ENCODE measurements at regions not wholly inside any gene's neighbourhood (a gene's known extent, or its start where the extent isn't known, plus 50 kb on each side); places are given as distances from the start of the nearest gene placed in this dataset.

GRCh38 chr1:79976287-79976686, 969.8 kb upstream of the ADGRL4 start:
- Histone ChIP-seq H3K9me3 (ENCODE audit: insufficient read depth, low read depth, low read length) (no peaks in the 10 kb centered on the region), H3K4me3 (ENCODE audit: low read length) (no peak overlapping the region), H3K27me3 (ENCODE audit: insufficient read depth, low read length) (no peaks in the 10 kb centered on the region), H3K27ac (ENCODE audit: low read length) (no peak overlapping the region), H3K9ac (ENCODE audit: low read depth, low read length) (no peak overlapping the region), H3K4me1 (ENCODE audit: insufficient read depth, low read length) (peaks cover 14% of the 10 kb centered on the region), H3K36me3 (ENCODE audit: insufficient read depth, low read depth, low read length) (no peaks in the 10 kb centered on the region)

- Histone ChIP-seq H3K9ac (ENCODE audit: low read depth, low read length) (no peak overlapping the region), H3K4me1 (ENCODE audit: insufficient read depth, low read length) (peaks cover 13% of the 10 kb centered on the region), H3K4me3 (ENCODE audit: low read length) (no peak overlapping the region), H3K36me3 (ENCODE audit: insufficient read depth, low read depth, low read length) (no peaks in the 10 kb centered on the region), H3K27ac (ENCODE audit: low read length) (no peak overlapping the region), H3K27me3 (ENCODE audit: insufficient read depth, low read length) (no peaks in the 10 kb centered on the region), H3K9me3 (ENCODE audit: insufficient read depth, low read depth, low read length) (no peaks in the 10 kb centered on the region)
Observed at GRCh38 chr1:79974659-79975058, 968.1 kb upstream of the ADGRL4 start.

- Histone ChIP-seq H3K27me3 (ENCODE audit: insufficient read depth, low read length) (no peaks in the 10 kb centered on the region), H3K9me3 (ENCODE audit: insufficient read depth, low read depth, low read length) (no peaks in the 10 kb centered on the region), H3K27ac (ENCODE audit: low read length) (no peak overlapping the region), H3K36me3 (ENCODE audit: insufficient read depth, low read depth, low read length) (no peaks in the 10 kb centered on the region), H3K4me1 (ENCODE audit: insufficient read depth, low read length) (no peaks in the 10 kb centered on the region), H3K9ac (ENCODE audit: low read depth, low read length) (no peak overlapping the region), H3K4me3 (ENCODE audit: low read length) (no peak overlapping the region)
Observed at GRCh38 chr1:79969886-79970285, 963.4 kb upstream of the ADGRL4 start.

GRCh38 chr1:79966438-79966837, 959.9 kb upstream of the ADGRL4 start:
- no peaks in the 10 kb centered on the region for H3K36me3 ChIP-seq (ENCODE audit: insufficient read depth, low read depth, low read length)

GRCh38 chr1:79959635-79960034, 953.1 kb upstream of the ADGRL4 start:
- Histone ChIP-seq H3K36me3 (ENCODE audit: insufficient read depth, low read depth, low read length) (no peaks in the 10 kb centered on the region), H3K4me1 (ENCODE audit: insufficient read depth, low read length) (no peaks in the 10 kb centered on the region), H3K9ac (ENCODE audit: low read depth, low read length) (no peak overlapping the region), H3K27ac (ENCODE audit: low read length) (no peak overlapping the region), H3K4me3 (ENCODE audit: low read length) (no peak overlapping the region), H3K27me3 (ENCODE audit: insufficient read depth, low read length) (no peaks in the 10 kb centered on the region), H3K9me3 (ENCODE audit: insufficient read depth, low read depth, low read length) (peaks cover 24% of the 10 kb centered on the region)

More at GRCh38 chr1:79966438-79966837, 959.9 kb upstream of the ADGRL4 start:
- Histone ChIP-seq H3K9ac (ENCODE audit: low read depth, low read length) (no peak overlapping the region), H3K4me1 (ENCODE audit: insufficient read depth, low read length) (no peaks in the 10 kb centered on the region), H3K4me3 (ENCODE audit: low read length) (no peak overlapping the region), H3K27ac (ENCODE audit: low read length) (no peak overlapping the region), H3K9me3 (ENCODE audit: insufficient read depth, low read depth, low read length) (no peaks in the 10 kb centered on the region), H3K27me3 (ENCODE audit: insufficient read depth, low read length) (no peaks in the 10 kb centered on the region)

DNA sequence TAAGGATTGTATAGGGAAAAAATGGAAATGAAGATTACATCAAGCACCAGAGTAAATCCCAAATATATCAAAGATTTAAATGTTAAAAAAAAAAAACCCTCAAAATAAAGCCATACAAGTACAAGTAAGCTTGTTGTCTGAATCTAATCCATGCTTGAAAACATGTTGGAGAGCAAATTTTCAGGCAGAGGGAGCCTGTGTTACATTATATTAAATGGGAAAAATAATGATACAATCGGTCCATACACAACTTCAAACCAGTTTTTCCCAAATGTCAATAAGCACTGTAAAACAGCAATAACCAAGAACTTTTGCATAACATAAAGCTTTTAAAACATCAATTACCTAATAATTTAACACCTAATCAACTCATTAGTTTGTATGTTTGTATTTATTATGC, 949.4 kb upstream of the ADGRL4 start:
- H3K27ac ChIP-seq (ENCODE audit: low read length) = no peak overlapping the region
- H3K4me1 ChIP-seq (ENCODE audit: insufficient read depth, low read length) = no peaks in the 10 kb centered on the region
- peaks cover 24% of the 10 kb centered on the region for H3K9me3 ChIP-seq (ENCODE audit: insufficient read depth, low read depth, low read length)
- no peak overlapping the region for H3K9ac ChIP-seq (ENCODE audit: low read depth, low read length)
- H3K27me3 ChIP-seq (ENCODE audit: insufficient read depth, low read length) = no peaks in the 10 kb centered on the region
- H3K36me3 ChIP-seq (ENCODE audit: insufficient read depth, low read depth, low read length) = no peaks in the 10 kb centered on the region
- no peak overlapping the region for H3K4me3 ChIP-seq (ENCODE audit: low read length)

GRCh38 chr1:79950511-79950910, 944.0 kb upstream of the ADGRL4 start:
- H3K36me3 ChIP-seq (ENCODE audit: insufficient read depth, low read depth, low read length) = no peaks in the 10 kb centered on the region
- H3K9ac ChIP-seq (ENCODE audit: low read depth, low read length) = no peak overlapping the region
- H3K27ac ChIP-seq (ENCODE audit: low read length) = no peak overlapping the region
- H3K4me3 ChIP-seq (ENCODE audit: low read length) = no peak overlapping the region
- H3K4me1 ChIP-seq (ENCODE audit: insufficient read depth, low read length) = no peaks in the 10 kb centered on the region
- no peaks in the 10 kb centered on the region for H3K27me3 ChIP-seq (ENCODE audit: insufficient read depth, low read length)
- H3K9me3 ChIP-seq (ENCODE audit: insufficient read depth, low read depth, low read length) = no peaks in the 10 kb centered on the region

- Histone ChIP-seq H3K4me3 (ENCODE audit: low read length) (no peak overlapping the region), H3K9ac (ENCODE audit: low read depth, low read length) (no peak overlapping the region), H3K27me3 (ENCODE audit: insufficient read depth, low read length) (no peaks in the 10 kb centered on the region), H3K9me3 (ENCODE audit: insufficient read depth, low read depth, low read length) (no peaks in the 10 kb centered on the region), H3K36me3 (ENCODE audit: insufficient read depth, low read depth, low read length) (no peaks in the 10 kb centered on the region), H3K4me1 (ENCODE audit: insufficient read depth, low read length) (no peaks in the 10 kb centered on the region), H3K27ac (ENCODE audit: low read length) (no peak overlapping the region)
Observed at GRCh38 chr1:79945391-79945790, 938.9 kb upstream of the ADGRL4 start.

DNA sequence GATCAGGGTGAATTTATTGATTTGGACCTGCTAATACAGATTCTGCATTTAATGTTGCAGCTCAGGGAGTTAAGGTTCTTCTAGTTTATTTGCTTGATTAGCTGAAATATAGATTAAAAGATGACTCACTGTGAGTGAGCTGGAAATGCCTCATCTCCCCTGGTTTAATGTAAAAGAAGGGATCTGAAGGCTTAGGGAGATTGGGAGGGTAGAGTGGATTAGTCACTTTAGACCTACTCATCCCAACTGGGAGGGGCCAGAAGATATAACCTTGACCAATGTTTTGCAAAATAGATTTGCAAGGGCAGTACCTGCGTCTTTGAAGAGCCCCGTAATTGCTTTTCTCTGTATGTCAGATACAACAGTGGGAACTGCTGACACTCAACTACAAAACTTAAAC, 922.8 kb upstream of the ADGRL4 start:
- Histone ChIP-seq H3K4me3 (ENCODE audit: low read length) (no peak overlapping the region), H3K27ac (ENCODE audit: low read length) (no peak overlapping the region), H3K27me3 (ENCODE audit: insufficient read depth, low read length) (no peaks in the 10 kb centered on the region), H3K9ac (ENCODE audit: low read depth, low read length) (no peak overlapping the region), H3K9me3 (ENCODE audit: insufficient read depth, low read depth, low read length) (peaks cover under 1% of the 10 kb centered on the region; the same call in 1 of the 2 replicates), H3K36me3 (ENCODE audit: insufficient read depth, low read depth, low read length) (no peaks in the 10 kb centered on the region), H3K4me1 (ENCODE audit: insufficient read depth, low read length) (no peaks in the 10 kb centered on the region)

DNA sequence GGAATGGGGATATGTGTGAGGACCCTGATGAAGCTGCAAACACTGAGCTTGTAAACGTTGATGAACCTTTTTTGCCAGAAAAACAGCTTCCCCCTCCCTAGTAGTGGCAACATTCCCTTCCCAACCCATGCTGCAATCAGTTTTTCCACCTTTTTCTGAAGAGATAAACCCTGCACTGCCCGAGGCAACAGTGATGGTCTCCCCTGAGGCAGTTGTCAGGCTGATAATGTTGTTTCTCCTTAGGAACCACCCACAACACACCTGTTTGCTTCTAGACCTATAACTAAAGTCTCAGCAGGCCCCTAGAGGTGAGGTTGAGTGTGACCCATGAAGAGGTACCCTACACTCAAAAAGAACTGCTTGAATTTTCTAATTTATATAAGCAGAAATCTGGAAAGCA, 922.4 kb upstream of the ADGRL4 start:
- no peaks in the 10 kb centered on the region for H3K27me3 ChIP-seq (ENCODE audit: insufficient read depth, low read length)
- H3K4me1 ChIP-seq (ENCODE audit: insufficient read depth, low read length) = no peaks in the 10 kb centered on the region
- no peak overlapping the region for H3K9ac ChIP-seq (ENCODE audit: low read depth, low read length)
- H3K27ac ChIP-seq (ENCODE audit: low read length) = no peak overlapping the region
- H3K9me3 ChIP-seq (ENCODE audit: insufficient read depth, low read depth, low read length) = peaks cover 5% of the 10 kb centered on the region; the same call in 1 of the 2 replicates
- no peaks in the 10 kb centered on the region for H3K36me3 ChIP-seq (ENCODE audit: insufficient read depth, low read depth, low read length)
- H3K4me3 ChIP-seq (ENCODE audit: low read length) = no peak overlapping the region

DNA sequence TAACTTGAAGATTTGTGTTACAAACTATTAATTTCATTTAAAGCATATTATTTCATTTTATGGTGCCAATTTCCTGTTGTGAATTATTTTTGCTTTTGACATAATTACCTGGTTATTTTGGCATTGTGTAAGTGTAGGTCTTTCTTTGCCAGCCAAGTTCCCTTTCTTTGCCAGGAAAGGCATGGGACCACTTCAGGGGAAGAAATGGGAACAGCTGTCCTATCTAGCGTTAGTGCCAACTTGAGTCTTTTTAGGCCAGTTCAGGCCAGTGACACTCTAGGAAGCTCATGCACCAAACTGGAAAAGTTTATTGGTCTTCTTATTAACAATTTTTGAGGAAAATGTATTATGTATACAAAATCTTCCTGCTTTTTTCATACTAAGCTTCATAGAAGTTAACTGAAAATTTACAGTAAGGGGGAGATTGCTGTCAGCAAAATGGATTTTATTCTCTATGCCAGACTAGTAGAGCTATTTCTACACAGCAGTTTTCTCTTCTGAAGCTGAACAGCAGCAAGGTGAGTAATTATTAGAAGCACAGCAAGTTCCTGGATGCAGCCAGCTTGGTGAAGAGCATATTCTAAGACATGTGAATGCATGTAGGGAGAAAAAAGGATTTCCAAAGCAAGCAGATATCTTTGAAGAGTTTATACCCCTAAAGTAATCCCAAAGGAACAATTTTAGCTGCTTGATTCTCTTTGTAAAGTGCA, 914.6 kb upstream of the ADGRL4 start:
- no peak overlapping the region for H3K27ac ChIP-seq (ENCODE audit: low read length)
- no peak overlapping the region for H3K9ac ChIP-seq (ENCODE audit: low read depth, low read length)
- H3K27me3 ChIP-seq (ENCODE audit: insufficient read depth, low read length) = no peaks in the 10 kb centered on the region
- H3K9me3 ChIP-seq (ENCODE audit: insufficient read depth, low read depth, low read length) = peaks cover 14% of the 10 kb centered on the region; the same call in 1 of the 2 replicates
- no peak overlapping the region for H3K4me3 ChIP-seq (ENCODE audit: low read length)
- H3K4me1 ChIP-seq (ENCODE audit: insufficient read depth, low read length) = no peaks in the 10 kb centered on the region
- H3K36me3 ChIP-seq (ENCODE audit: insufficient read depth, low read depth, low read length) = no peaks in the 10 kb centered on the region

GRCh38 chr1:79914896-79915295, 908.4 kb upstream of the ADGRL4 start:
- Histone ChIP-seq H3K27me3 (ENCODE audit: insufficient read depth, low read length) (no peaks in the 10 kb centered on the region), H3K9me3 (ENCODE audit: insufficient read depth, low read depth, low read length) (no peaks in the 10 kb centered on the region; the same call in 1 of the 2 replicates), H3K4me3 (ENCODE audit: low read length) (no peak overlapping the region), H3K36me3 (ENCODE audit: insufficient read depth, low read depth, low read length) (no peaks in the 10 kb centered on the region), H3K4me1 (ENCODE audit: insufficient read depth, low read length) (no peaks in the 10 kb centered on the region), H3K9ac (ENCODE audit: low read depth, low read length) (no peak overlapping the region), H3K27ac (ENCODE audit: low read length) (no peak overlapping the region)

Data from iPS-20b (cell line).